ENCODE measurements at regions not wholly inside any gene's neighbourhood (a gene's known extent, or its start where the extent isn't known, plus 50 kb on each side); places are given as distances from the start of the nearest gene placed in this dataset.

GRCh38 chr22:49702068-49702397 is 125.6 kb downstream of the BRD1 start:
- TF ChIP-seq CTCF (IDR thresholded peaks at IDR 0.05) = no peak
- TF ChIP-seq POLR2A (IDR thresholded peaks at IDR 0.05) = no peak
- no peak for TF ChIP-seq EP300 (IDR thresholded peaks at IDR 0.05)

Measured in tibial nerve (tissue), 4 donors.